ENCODE measurements at regions not wholly inside any gene's neighbourhood (a gene's known extent, or its start where the extent isn't known, plus 50 kb on each side); places are given as distances from the start of the nearest gene placed in this dataset.
"Not testable (repeated sequence)": the region's sequence is repeated elsewhere in the genome, so short reads cannot be mapped to it uniquely, and the experiment has no call there.

GRCh38 chr10:11691319-11691755 is 50.8 kb upstream of the ECHDC3 start:
- Histone ChIP-seq H3K4me3 (ENCODE audit: control insufficient read depth in 1 of 2, extremely low read depth in 1 of 2, low read length in 1 of 2) (no peak overlapping the region), H3K4me1 (ENCODE audit: control insufficient read depth in 1 of 2, extremely low read depth in 1 of 2, insufficient read depth in 2 of 2, low read length in 2 of 2) (peaks cover 18 to 21% of the 10 kb centered on the region in 2 experiments), H3K9me3 (no peaks in the 10 kb centered on the region), H3K36me3 (ENCODE audit: control insufficient read depth in 2 of 2, extremely low read depth in 1 of 2, insufficient read depth in 1 of 2, low read length in 1 of 2) (no peaks in the 10 kb centered on the region), H3K27me3 (replicated peaks in 1 of 2; ENCODE audit: control insufficient read depth in 2 of 2, extremely low read depth in 1 of 2, insufficient read depth in 2 of 2, low read length in 1 of 2) (peaks cover 0 to 5% of the 10 kb centered on the region in 2 experiments), H3K27ac (ENCODE audit: low read length) (no peak overlapping the region)
- ChIA-PET CTCF (no interaction called here), POLR2A (no interaction called here)
- Mint-ChIP-seq H3K27ac (no peak overlapping the region), H3K4me1 (peaks cover 18 to 22% (median 20%) of the 10 kb centered on the region in 3 donors), H3K9me3 (no peaks in the 10 kb centered on the region), H3K27me3 (peaks cover 0 to 1% of the 10 kb centered on the region in 2 donors), H3K4me3 (no peak overlapping the region), H3K36me3 (no peaks in the 10 kb centered on the region)
- no peak for ATAC-seq (replicated peaks in 1 of 4)
- no peak for DNase-seq
- 91% methylated on average over 11 of the region's 14 CpGs for WGBS (ENCODE audit: insufficient coverage)

GRCh38 chr10:11689945-11690736 is 52.0 kb upstream of the ECHDC3 start:
- peaks cover 0 to 5% of the 10 kb centered on the region in 2 experiments for H3K27me3 ChIP-seq (replicated peaks in 1 of 2; ENCODE audit: control insufficient read depth in 2 of 2, extremely low read depth in 1 of 2, insufficient read depth in 2 of 2, low read length in 1 of 2)
- 86% methylated on average over 14 of the region's 22 CpGs for WGBS (ENCODE audit: insufficient coverage)
- H3K27ac ChIP-seq (ENCODE audit: low read length), result no peak overlapping the region
- no peaks in the 10 kb centered on the region for H3K36me3 Mint-ChIP-seq
- CTCF ChIA-PET, result no interaction called here
- H3K9me3 Mint-ChIP-seq, result no peaks in the 10 kb centered on the region
- peaks cover 0 to 1% of the 10 kb centered on the region in 2 donors for H3K27me3 Mint-ChIP-seq
- POLR2A ChIA-PET, result no interaction called here
- no peak overlapping the region for H3K4me3 ChIP-seq (ENCODE audit: control insufficient read depth in 1 of 2, extremely low read depth in 1 of 2, low read length in 1 of 2)
- ATAC-seq (replicated peaks in 1 of 4), result no peak
- peak overlapping the region in 1 of 2 donors; percentile 31 for H3K27ac Mint-ChIP-seq
- H3K4me1 Mint-ChIP-seq, result peaks cover 28 to 32% (median 30%) of the 10 kb centered on the region in 3 donors
- DNase-seq, result no peak
- no peaks in the 10 kb centered on the region for H3K9me3 ChIP-seq
- H3K36me3 ChIP-seq (ENCODE audit: control insufficient read depth in 2 of 2, extremely low read depth in 1 of 2, insufficient read depth in 1 of 2, low read length in 1 of 2), result no peaks in the 10 kb centered on the region
- H3K4me1 ChIP-seq (ENCODE audit: control insufficient read depth in 1 of 2, extremely low read depth in 1 of 2, insufficient read depth in 2 of 2, low read length in 2 of 2), result peaks cover 25 to 28% of the 10 kb centered on the region in 2 experiments
- no peak overlapping the region for H3K4me3 Mint-ChIP-seq

GRCh38 chr10:11688448-11688795 is 53.8 kb upstream of the ECHDC3 start:
- H3K36me3 ChIP-seq (ENCODE audit: control insufficient read depth in 2 of 2, extremely low read depth in 1 of 2, insufficient read depth in 1 of 2, low read length in 1 of 2); H3K27me3 Mint-ChIP-seq; H3K9me3 ChIP-seq; POLR2A ChIA-PET; H3K27ac ChIP-seq (ENCODE audit: low read length); H3K27me3 ChIP-seq (replicated peaks in 1 of 2; ENCODE audit: control insufficient read depth in 2 of 2, extremely low read depth in 1 of 2, insufficient read depth in 2 of 2, low read length in 1 of 2); H3K9me3 Mint-ChIP-seq; H3K4me3 ChIP-seq (ENCODE audit: control insufficient read depth in 1 of 2, extremely low read depth in 1 of 2, low read length in 1 of 2); H3K4me3 Mint-ChIP-seq; CTCF ChIA-PET; DNase-seq; H3K36me3 Mint-ChIP-seq; ATAC-seq (replicated peaks in 1 of 4): not testable (repeated sequence)
- peaks cover 42% of the 10 kb centered on the region in 2 experiments for H3K4me1 ChIP-seq (ENCODE audit: control insufficient read depth in 1 of 2, extremely low read depth in 1 of 2, insufficient read depth in 2 of 2, low read length in 2 of 2)
- Mint-ChIP-seq H3K4me1 (peaks cover 46 to 49% (median 47%) of the 10 kb centered on the region in 3 donors), H3K27ac (peak overlapping the region in 1 of 2 donors; percentile 16)
- 96% methylated on average over 3 of the region's 3 CpGs for WGBS (ENCODE audit: insufficient coverage)

GRCh38 chr10:11687779-11688447 is 54.3 kb upstream of the ECHDC3 start:
- no peak for ATAC-seq (replicated peaks in 1 of 4)
- Mint-ChIP-seq H3K27me3 (peaks cover 0 to 1% of the 10 kb centered on the region in 2 donors), H3K9me3 (no peaks in the 10 kb centered on the region), H3K27ac (peak overlapping the region in 1 of 2 donors; percentile 52), H3K4me1 (peaks cover 49 to 54% (median 51%) of the 10 kb centered on the region in 3 donors), H3K4me3 (peak overlapping the region in 1 of 3 donors; percentile 25), H3K36me3 (no peaks in the 10 kb centered on the region)
- 87% methylated on average over 7 of the region's 8 CpGs for WGBS (ENCODE audit: insufficient coverage)
- no peak overlapping the region for H3K4me3 ChIP-seq (ENCODE audit: control insufficient read depth in 1 of 2, extremely low read depth in 1 of 2, low read length in 1 of 2)
- H3K27me3 ChIP-seq (replicated peaks in 1 of 2; ENCODE audit: control insufficient read depth in 2 of 2, extremely low read depth in 1 of 2, insufficient read depth in 2 of 2, low read length in 1 of 2), result peaks cover 0 to 5% of the 10 kb centered on the region in 2 experiments
- no peak overlapping the region for H3K27ac ChIP-seq (ENCODE audit: low read length)
- no peaks in the 10 kb centered on the region for H3K9me3 ChIP-seq
- H3K36me3 ChIP-seq (ENCODE audit: control insufficient read depth in 2 of 2, extremely low read depth in 1 of 2, insufficient read depth in 1 of 2, low read length in 1 of 2), result no peaks in the 10 kb centered on the region
- ChIA-PET POLR2A (no interaction called here), CTCF (no interaction called here)
- no peak for DNase-seq
- H3K4me1 ChIP-seq (ENCODE audit: control insufficient read depth in 1 of 2, extremely low read depth in 1 of 2, insufficient read depth in 2 of 2, low read length in 2 of 2), result peaks cover 45 to 47% of the 10 kb centered on the region in 2 experiments

GRCh38 chr10:11687357-11687771 is 54.8 kb upstream of the ECHDC3 start:
- H3K36me3 ChIP-seq (ENCODE audit: control insufficient read depth in 2 of 2, extremely low read depth in 1 of 2, insufficient read depth in 1 of 2, low read length in 1 of 2), result no peaks in the 10 kb centered on the region
- peaks cover 55 to 60% (median 56%) of the 10 kb centered on the region in 3 donors for H3K4me1 Mint-ChIP-seq
- H3K4me3 Mint-ChIP-seq, result peak overlapping the region in 1 of 3 donors; percentile 25
- no peak for ATAC-seq (replicated peaks in 1 of 4)
- no peak overlapping the region for H3K27ac ChIP-seq (ENCODE audit: low read length)
- H3K27me3 ChIP-seq (replicated peaks in 1 of 2; ENCODE audit: control insufficient read depth in 2 of 2, extremely low read depth in 1 of 2, insufficient read depth in 2 of 2, low read length in 1 of 2), result peaks cover 0 to 5% of the 10 kb centered on the region in 2 experiments
- DNase-seq, result no peak
- ChIA-PET POLR2A (no interaction called here), CTCF (interaction anchor here in 1 of 2 donors (0.7 kb wide), 1 partner anchor 36 kb away, joined by 3 read pairs; no protein-coding TSS in a partner anchor)
- peak overlapping the region in 1 of 2 donors; percentile 52 for H3K27ac Mint-ChIP-seq
- H3K9me3 ChIP-seq, result no peaks in the 10 kb centered on the region
- H3K27me3 Mint-ChIP-seq, result peaks cover 0 to 1% of the 10 kb centered on the region in 2 donors
- no peak overlapping the region for H3K4me3 ChIP-seq (ENCODE audit: control insufficient read depth in 1 of 2, extremely low read depth in 1 of 2, low read length in 1 of 2)
- WGBS (ENCODE audit: insufficient coverage), result 100% methylated on average over 1 of the region's 8 CpGs
- peaks cover 48 to 53% of the 10 kb centered on the region in 2 experiments for H3K4me1 ChIP-seq (ENCODE audit: control insufficient read depth in 1 of 2, extremely low read depth in 1 of 2, insufficient read depth in 2 of 2, low read length in 2 of 2)
- no peaks in the 10 kb centered on the region for H3K36me3 Mint-ChIP-seq
- no peaks in the 10 kb centered on the region for H3K9me3 Mint-ChIP-seq

GRCh38 chr10:11685787-11686218 is 56.4 kb upstream of the ECHDC3 start:
- Histone ChIP-seq H3K4me3 (ENCODE audit: control insufficient read depth in 1 of 2, extremely low read depth in 1 of 2, low read length in 1 of 2) (peak overlapping the region in 1 of 2 donors; percentile 66), H3K27me3 (replicated peaks in 1 of 2; ENCODE audit: control insufficient read depth in 2 of 2, extremely low read depth in 1 of 2, insufficient read depth in 2 of 2, low read length in 1 of 2) (peaks cover 0 to 3% of the 10 kb centered on the region in 2 experiments), H3K9me3 (no peaks in the 10 kb centered on the region), H3K27ac (ENCODE audit: low read length) (peak overlapping the region; percentile 91), H3K36me3 (ENCODE audit: control insufficient read depth in 2 of 2, extremely low read depth in 1 of 2, insufficient read depth in 1 of 2, low read length in 1 of 2) (no peaks in the 10 kb centered on the region), H3K4me1 (ENCODE audit: control insufficient read depth in 1 of 2, extremely low read depth in 1 of 2, insufficient read depth in 2 of 2, low read length in 2 of 2) (peaks cover 56 to 62% of the 10 kb centered on the region in 2 experiments)
- CTCF ChIA-PET, result interaction anchor here in 1 of 2 donors (1.0 to 1.4 kb wide), 2 partner anchors 39 to 72 kb away, joined by 3 read pairs; no protein-coding TSS in a partner anchor
- ATAC-seq (replicated peaks in 1 of 4) (peak in 2 of 4 experiments; percentile 17 to 21), DNase-seq (peak; percentile 34 to 85 (median 72))
- peak overlapping the region; percentile 70 to 80 (median 78) for H3K4me3 Mint-ChIP-seq
- H3K4me1 Mint-ChIP-seq, result peaks cover 58 to 68% (median 67%) of the 10 kb centered on the region in 3 donors
- POLR2A ChIA-PET, result interaction anchor here in 1 of 2 donors (0.6 to 1.5 kb wide), 3 partner anchors 25 to 278 kb away, joined by 3 to 4 read pairs (median 3); no protein-coding TSS in a partner anchor
- peaks cover 0 to 1% of the 10 kb centered on the region in 2 donors for H3K27me3 Mint-ChIP-seq
- no CpG with 5 or more reads among the region's 7 CpGs for WGBS (ENCODE audit: insufficient coverage)
- H3K36me3 Mint-ChIP-seq, result no peaks in the 10 kb centered on the region
- H3K27ac Mint-ChIP-seq, result peak overlapping the region; percentile 96 to 100
- no peaks in the 10 kb centered on the region for H3K9me3 Mint-ChIP-seq

Data from T-cell (primary cell).